ENCODE measurements at regions not wholly inside any gene's neighbourhood (a gene's known extent, or its start where the extent isn't known, plus 50 kb on each side); places are given as distances from the start of the nearest gene placed in this dataset.

- no peaks in the 10 kb centered on the region for H3K27me3 ChIP-seq (ENCODE audit: control insufficient read depth, extremely low read depth, insufficient read depth, low read length)
- H3K9me3 ChIP-seq (ENCODE audit: control insufficient read depth, low read depth, low read length): no peaks in the 10 kb centered on the region
- no peak for FAIRE-seq
- dilution Hi-C loops (cut with MboI; ENCODE audit: extremely low pct_ligation_motif_present, low sequenced_read_pairs): no loop called here
- H2AFZ ChIP-seq (ENCODE audit: control insufficient read depth, low read length): no peak overlapping the region
- no peak overlapping the region for H3K9ac ChIP-seq (ENCODE audit: control insufficient read depth, extremely low read depth, insufficient read depth, low read length)
- no peak for TF ChIP-seq CTCF (optimal IDR thresholded peaks at IDR 0.05 in 1 of 3, IDR thresholded peaks at IDR 0.05 in 1 of 3, conservative IDR thresholded peaks at IDR 0.05 in 1 of 3; ENCODE audit: extremely low read depth in 1 of 3, insufficient read depth in 2 of 3, low read length in 3 of 3)
- no peak overlapping the region for H3K4me2 ChIP-seq (ENCODE audit: control insufficient read depth, extremely low read depth, insufficient read depth, low read depth, low read length)
- H3K36me3 ChIP-seq (ENCODE audit: control insufficient read depth in 2 of 2, extremely low read depth in 1 of 2, insufficient read depth in 2 of 2, low read length in 2 of 2): no peaks in the 10 kb centered on the region
- no peaks in the 10 kb centered on the region for H3K9me1 ChIP-seq (ENCODE audit: control insufficient read depth, extremely low read depth, insufficient read depth, low read length)
- H3K4me3 ChIP-seq (ENCODE audit: control insufficient read depth in 2 of 3, extremely low read depth in 1 of 3, insufficient read depth in 2 of 3, low read depth in 1 of 3, low read length in 3 of 3): no peak overlapping the region
- H3K79me2 ChIP-seq (ENCODE audit: control insufficient read depth, insufficient read depth, low read length): no peaks in the 10 kb centered on the region
- no peak for DNase-seq (ENCODE audit: low read depth, low spot score)
- no peak overlapping the region for H3K27ac ChIP-seq (ENCODE audit: control insufficient read depth, insufficient read depth, low read length)
- no peaks in the 10 kb centered on the region for H4K20me1 ChIP-seq (ENCODE audit: control insufficient read depth, extremely low read depth, insufficient read depth, low read length)
- no peaks in the 10 kb centered on the region for H3K4me1 ChIP-seq (ENCODE audit: control insufficient read depth, extremely low read depth, insufficient read depth, low read length)
Observed at GRCh38 chr2:53227535-53227934, 540.1 kb upstream of the CHAC2 start.

GRCh38 chr2:53220969-53221368 is 546.6 kb upstream of the CHAC2 start:
- Histone ChIP-seq H3K4me1 (ENCODE audit: control insufficient read depth, extremely low read depth, insufficient read depth, low read length) (no peaks in the 10 kb centered on the region), H3K9me3 (ENCODE audit: control insufficient read depth, low read depth, low read length) (no peaks in the 10 kb centered on the region), H2AFZ (ENCODE audit: control insufficient read depth, low read length) (no peak overlapping the region), H3K36me3 (ENCODE audit: control insufficient read depth in 2 of 2, extremely low read depth in 1 of 2, insufficient read depth in 2 of 2, low read length in 2 of 2) (no peaks in the 10 kb centered on the region), H3K79me2 (ENCODE audit: control insufficient read depth, insufficient read depth, low read length) (no peaks in the 10 kb centered on the region), H3K27me3 (ENCODE audit: control insufficient read depth, extremely low read depth, insufficient read depth, low read length) (peaks cover 3% of the 10 kb centered on the region), H3K4me3 (ENCODE audit: control insufficient read depth in 2 of 3, extremely low read depth in 1 of 3, insufficient read depth in 2 of 3, low read depth in 1 of 3, low read length in 3 of 3) (no peak overlapping the region), H3K9ac (ENCODE audit: control insufficient read depth, extremely low read depth, insufficient read depth, low read length) (no peak overlapping the region), H3K9me1 (ENCODE audit: control insufficient read depth, extremely low read depth, insufficient read depth, low read length) (no peaks in the 10 kb centered on the region), H3K4me2 (ENCODE audit: control insufficient read depth, extremely low read depth, insufficient read depth, low read depth, low read length) (no peak overlapping the region), H4K20me1 (ENCODE audit: control insufficient read depth, extremely low read depth, insufficient read depth, low read length) (no peaks in the 10 kb centered on the region), H3K27ac (ENCODE audit: control insufficient read depth, insufficient read depth, low read length) (no peak overlapping the region)
- dilution Hi-C loops (cut with MboI; ENCODE audit: extremely low pct_ligation_motif_present, low sequenced_read_pairs): no loop called here
- no peak for DNase-seq (ENCODE audit: low read depth, low spot score)
- TF ChIP-seq CTCF (optimal IDR thresholded peaks at IDR 0.05 in 1 of 3, IDR thresholded peaks at IDR 0.05 in 1 of 3, conservative IDR thresholded peaks at IDR 0.05 in 1 of 3; ENCODE audit: extremely low read depth in 1 of 3, insufficient read depth in 2 of 3, low read length in 3 of 3) (no peak), EZH2 (IDR thresholded peaks at IDR 0.05; ENCODE audit: low read length) (no peak)
- FAIRE-seq: no peak
